K562 (cell line): ENCODE measurements at regions not wholly inside any gene's neighbourhood (a gene's known extent, or its start where the extent isn't known, plus 50 kb on each side); places are given as distances from the start of the nearest gene placed in this dataset.
A peak's percentile ranks its signal among the peaks of the same experiment; 100 is the strongest.

Experiments used
- ARID3A ChIP-seq: IDR thresholded peaks from 2 replicates; pipeline ENCODE4 v1.6.1; 2012; ENCODE audit warnings: low read depth, low read length, improper control_type of control experiment, borderline replicate concordance
- BRD9 ChIP-seq: fragments of 450-650 bp; IDR thresholded peaks from 2 replicates; pipeline ENCODE4 v1.6.1; 2018; ENCODE audit warnings: low read depth; ENCODE audit not compliant: partially characterized antibody
- EP400 ChIP-seq: fragments of 450-650 bp; IDR thresholded peaks from 2 replicates; pipeline ENCODE4 v1.6.1; 2017; ENCODE audit warnings: antibody characterized with exemption, mild to moderate bottlenecking, moderate library complexity
- FOXJ3 ChIP-seq: sonication (generic); formaldehyde crosslinking; IDR thresholded peaks from 2 replicates; pipeline ENCODE4 v1.4.0; 2020; ENCODE audit warnings: mild to moderate bottlenecking, missing genetic modification reagents
- FOXK2 ChIP-seq, 2 experiments: fragments of 450-650 bp; IDR thresholded peaks in 1 of 2; conservative IDR thresholded peaks in 1 of 2; 2 replicates each; pipeline ENCODE4 v1.6.1; 2016; ENCODE audit warnings: low read depth in 2 of 2, mild to moderate bottlenecking in 1 of 2
- JUND ChIP-seq, 2 experiments: IDR thresholded peaks; 2 replicates in 1 of 2; 3 replicates in 1 of 2; pipeline ENCODE4 v1.6.1; 2011; ENCODE audit warnings: borderline replicate concordance in 2 of 2, low read depth in 2 of 2, low read length in 2 of 2, improper control_type of control experiment in 1 of 2, missing biosample characterization in 1 of 2, missing genetic modification characterization in 1 of 2, missing genetic modification reagents in 1 of 2
- MEF2A ChIP-seq: IDR thresholded peaks from 2 replicates; pipeline ENCODE4 v1.6.1; 2011; ENCODE audit warnings: low read depth, mild to moderate bottlenecking, low read length, moderate library complexity; ENCODE audit not compliant: control insufficient read depth
- MYNN ChIP-seq, 2 experiments: sonication (generic); formaldehyde crosslinking in 1 of 2; IDR thresholded peaks; 2 replicates each; pipeline versions ENCODE4 v1.5.0 to v1.6.1; 2016 to 2020; ENCODE audit warnings: antibody characterized with exemption in 1 of 2, missing genetic modification reagents in 1 of 2
- NCOA6 ChIP-seq: fragments of 450-650 bp; IDR thresholded peaks from 2 replicates; pipeline ENCODE4 v1.6.1; 2017; ENCODE audit warnings: mild to moderate bottlenecking
- NCOR1 ChIP-seq: fragments of 450-650 bp; IDR thresholded peaks from 2 replicates; pipeline ENCODE4 v1.6.1; 2016; ENCODE audit warnings: mild to moderate bottlenecking, moderate library complexity
- PML ChIP-seq: IDR thresholded peaks from 2 replicates; pipeline ENCODE4 v1.6.1; 2012; ENCODE audit warnings: low read length, inconsistent platforms
- PRMT5 ChIP-seq: sonication (generic); formaldehyde crosslinking; IDR thresholded peaks from 2 replicates; pipeline ENCODE4 v1.5.0; 2020; ENCODE audit warnings: missing genetic modification reagents
- RAD21 ChIP-seq, 2 experiments: fragments of 250-450 bp in 1 of 2; fragments of 450-650 bp in 1 of 2; sonication (Bioruptor Pico) in 1 of 2; formaldehyde crosslinking in 1 of 2; IDR thresholded peaks in 1 of 2; conservative IDR thresholded peaks in 1 of 2; 2 replicates each; pipeline versions ENCODE4 v1.4.0 to v1.8.0; 2020 to 2022; ENCODE audit warnings: mild to moderate bottlenecking in 2 of 2, moderate library complexity in 1 of 2
- RB1 ChIP-seq: fragments of 450-650 bp; IDR thresholded peaks from 2 replicates; pipeline ENCODE4 v1.6.1; 2017; ENCODE audit warnings: low read depth, mild to moderate bottlenecking
- VEZF1 ChIP-seq: fragments of 200-800 bp; sonication (Bioruptor generic); IDR thresholded peaks from 2 replicates; pipeline ENCODE4 v1.6.1; 2017; ENCODE audit warnings: missing genetic modification characterization, missing compliant biosample characterization
- TF ChIP-seq, protein P1 (sequence below): fragments of 450-650 bp; formaldehyde crosslinking; conservative IDR thresholded peaks from 2 replicates; pipeline ENCODE4 v1.4.0; 2022; ENCODE audit warnings: mild to moderate bottlenecking, missing genetic modification characterization
- TF ChIP-seq, protein P2 (sequence below): fragments of 450-650 bp; IDR thresholded peaks from 2 replicates; pipeline ENCODE4 v1.6.1; 2017; ENCODE audit warnings: antibody characterized with exemption, mild to moderate bottlenecking

DNA sequence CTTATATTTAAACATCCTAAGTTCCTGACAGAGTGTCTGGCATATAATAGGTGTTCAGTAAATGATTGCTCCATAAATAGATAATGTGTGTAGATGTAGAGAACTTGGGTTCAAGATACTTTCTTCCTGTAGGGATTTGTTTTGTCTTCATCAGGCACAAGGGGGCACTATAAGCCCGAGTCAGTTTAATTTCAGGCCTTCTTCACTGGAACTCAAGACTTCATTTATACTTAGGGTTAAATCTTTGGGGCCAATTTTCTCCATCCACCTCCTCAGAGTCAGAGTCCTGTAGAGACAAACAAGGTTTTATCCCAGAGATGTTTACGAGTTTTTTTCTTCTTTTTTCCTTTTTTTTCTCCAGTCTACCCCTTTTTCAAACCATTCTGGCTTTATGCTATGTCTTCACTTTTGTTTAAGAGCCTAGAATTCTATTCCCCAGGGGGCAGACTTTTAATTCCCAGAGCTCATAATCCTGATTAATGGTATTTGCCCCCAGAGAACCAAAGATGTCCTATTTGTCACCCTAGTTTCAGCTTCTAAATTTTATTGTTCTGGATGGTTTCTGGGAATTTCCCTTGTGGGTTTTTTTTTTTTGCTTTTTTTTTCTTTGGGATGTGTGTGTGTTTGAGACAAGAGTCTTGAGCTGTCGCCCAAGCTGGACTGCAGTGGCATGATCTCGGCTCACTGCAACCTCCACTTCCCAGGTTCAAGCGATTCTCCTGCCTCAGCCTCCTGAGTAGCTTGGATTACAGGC is 88.4 kb downstream of the HFE start (continued):
- TF ChIP-seq NCOA6 (0 out of 2 replicates have a peak, but pooled peaks have one; percentile 17), MYNN (IDR thresholded peaks at IDR 0.05) (peak; percentile 52; the same call in 1 of the 2 replicates), MYNN (CRISPR knock-in tag; IDR thresholded peaks at IDR 0.05) (no peak), PML (0 out of 2 replicates have a peak, but pooled peaks have one; percentile 22), VEZF1 (CRISPR knock-in tag) (0 out of 2 replicates have a peak, but pooled peaks have one; percentile 25), JUND (IDR thresholded peaks at IDR 0.05; ENCODE audit: borderline replicate concordance, low read depth, low read length) (0 out of 2 replicates have a peak, but pooled peaks have one; percentile 5), JUND (tag; IDR thresholded peaks at IDR 0.05; ENCODE audit: borderline replicate concordance, low read depth, low read length) (no peak), FOXJ3 (CRISPR knock-in tag) (no peak), FOXK2 (conservative IDR thresholded peaks at IDR 0.05 in 1 of 2, IDR thresholded peaks at IDR 0.05 in 1 of 2; ENCODE audit: low read depth in 2 of 2) (peak in 1 of 2 experiments; percentile 42; a peak in 1 of 4 replicates), PRMT5 (CRISPR knock-in tag) (no peak), ARID3A (peak; percentile 98), MEF2A (peak; percentile 61; the same call in 1 of the 2 replicates), BRD9 (peak; percentile 84), RB1 (0 out of 2 replicates have a peak, but pooled peaks have one; percentile 9), RAD21 (CRISPR knock-in tag; conservative IDR thresholded peaks at IDR 0.05 in 1 of 2, IDR thresholded peaks at IDR 0.05 in 1 of 2) (peak; percentile 87 to 88), EP400 (peak; percentile 43), NCOR1 (peak; percentile 38; the same call in 1 of the 2 replicates)
- TF ChIP-seq, protein P1, sequence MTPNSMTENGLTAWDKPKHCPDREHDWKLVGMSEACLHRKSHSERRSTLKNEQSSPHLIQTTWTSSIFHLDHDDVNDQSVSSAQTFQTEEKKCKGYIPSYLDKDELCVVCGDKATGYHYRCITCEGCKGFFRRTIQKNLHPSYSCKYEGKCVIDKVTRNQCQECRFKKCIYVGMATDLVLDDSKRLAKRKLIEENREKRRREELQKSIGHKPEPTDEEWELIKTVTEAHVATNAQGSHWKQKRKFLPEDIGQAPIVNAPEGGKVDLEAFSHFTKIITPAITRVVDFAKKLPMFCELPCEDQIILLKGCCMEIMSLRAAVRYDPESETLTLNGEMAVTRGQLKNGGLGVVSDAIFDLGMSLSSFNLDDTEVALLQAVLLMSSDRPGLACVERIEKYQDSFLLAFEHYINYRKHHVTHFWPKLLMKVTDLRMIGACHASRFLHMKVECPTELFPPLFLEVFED (CRISPR knock-in tag): no peak
- TF ChIP-seq, protein P2, sequence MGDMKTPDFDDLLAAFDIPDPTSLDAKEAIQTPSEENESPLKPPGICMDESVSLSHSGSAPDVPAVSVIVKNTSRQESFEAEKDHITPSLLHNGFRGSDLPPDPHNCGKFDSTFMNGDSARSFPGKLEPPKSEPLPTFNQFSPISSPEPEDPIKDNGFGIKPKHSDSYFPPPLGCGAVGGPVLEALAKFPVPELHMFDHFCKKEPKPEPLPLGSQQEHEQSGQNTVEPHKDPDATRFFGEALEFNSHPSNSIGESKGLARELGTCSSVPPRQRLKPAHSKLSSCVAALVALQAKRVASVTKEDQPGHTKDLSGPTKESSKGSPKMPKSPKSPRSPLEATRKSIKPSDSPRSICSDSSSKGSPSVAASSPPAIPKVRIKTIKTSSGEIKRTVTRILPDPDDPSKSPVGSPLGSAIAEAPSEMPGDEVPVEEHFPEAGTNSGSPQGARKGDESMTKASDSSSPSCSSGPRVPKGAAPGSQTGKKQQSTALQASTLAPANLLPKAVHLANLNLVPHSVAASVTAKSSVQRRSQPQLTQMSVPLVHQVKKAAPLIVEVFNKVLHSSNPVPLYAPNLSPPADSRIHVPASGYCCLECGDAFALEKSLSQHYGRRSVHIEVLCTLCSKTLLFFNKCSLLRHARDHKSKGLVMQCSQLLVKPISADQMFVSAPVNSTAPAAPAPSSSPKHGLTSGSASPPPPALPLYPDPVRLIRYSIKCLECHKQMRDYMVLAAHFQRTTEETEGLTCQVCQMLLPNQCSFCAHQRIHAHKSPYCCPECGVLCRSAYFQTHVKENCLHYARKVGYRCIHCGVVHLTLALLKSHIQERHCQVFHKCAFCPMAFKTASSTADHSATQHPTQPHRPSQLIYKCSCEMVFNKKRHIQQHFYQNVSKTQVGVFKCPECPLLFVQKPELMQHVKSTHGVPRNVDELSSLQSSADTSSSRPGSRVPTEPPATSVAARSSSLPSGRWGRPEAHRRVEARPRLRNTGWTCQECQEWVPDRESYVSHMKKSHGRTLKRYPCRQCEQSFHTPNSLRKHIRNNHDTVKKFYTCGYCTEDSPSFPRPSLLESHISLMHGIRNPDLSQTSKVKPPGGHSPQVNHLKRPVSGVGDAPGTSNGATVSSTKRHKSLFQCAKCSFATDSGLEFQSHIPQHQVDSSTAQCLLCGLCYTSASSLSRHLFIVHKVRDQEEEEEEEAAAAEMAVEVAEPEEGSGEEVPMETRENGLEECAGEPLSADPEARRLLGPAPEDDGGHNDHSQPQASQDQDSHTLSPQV: peak; percentile 22; the same call in 1 of the 2 replicates
